HG03575 (cell line): ENCODE measurements at regions not wholly inside any gene's neighbourhood (a gene's known extent, or its start where the extent isn't known, plus 50 kb on each side); places are given as distances from the start of the nearest gene placed in this dataset.
"Not testable (repeated sequence)": the region's sequence is repeated elsewhere in the genome, so short reads cannot be mapped to it uniquely, and the experiment has no call there.

Experiments used
- ATAC-seq: cut with Tn5 transposase; IDR thresholded peaks from one replicate; pipeline ENCODE4 v1.9.1; 2021; ENCODE audit not compliant: unreplicated experiment, insufficient number of reproducible peaks, low FRiP score; ENCODE audit errors: extremely low read depth

DNA sequence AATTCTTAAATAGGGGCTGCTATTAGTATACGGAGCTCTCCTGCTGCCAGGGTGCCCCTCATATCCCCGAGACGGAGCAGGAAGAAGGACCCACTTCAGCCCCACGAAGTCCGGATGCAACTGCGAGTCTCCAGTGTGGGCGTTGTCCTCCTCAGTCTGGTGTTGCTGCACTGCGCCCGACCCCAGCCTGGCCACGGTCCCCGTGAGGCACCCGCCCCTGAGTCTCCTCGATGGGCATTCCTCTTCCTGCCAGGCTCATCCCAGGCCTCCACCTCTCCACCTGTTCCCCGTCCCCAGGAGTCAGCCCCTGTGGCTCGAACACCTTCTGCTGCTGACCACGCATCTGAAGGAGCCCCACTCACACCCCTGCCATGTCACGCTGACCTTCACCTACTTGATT lies 68.1 kb upstream of the SFSWAP start:
- ATAC-seq: no peak

DNA sequence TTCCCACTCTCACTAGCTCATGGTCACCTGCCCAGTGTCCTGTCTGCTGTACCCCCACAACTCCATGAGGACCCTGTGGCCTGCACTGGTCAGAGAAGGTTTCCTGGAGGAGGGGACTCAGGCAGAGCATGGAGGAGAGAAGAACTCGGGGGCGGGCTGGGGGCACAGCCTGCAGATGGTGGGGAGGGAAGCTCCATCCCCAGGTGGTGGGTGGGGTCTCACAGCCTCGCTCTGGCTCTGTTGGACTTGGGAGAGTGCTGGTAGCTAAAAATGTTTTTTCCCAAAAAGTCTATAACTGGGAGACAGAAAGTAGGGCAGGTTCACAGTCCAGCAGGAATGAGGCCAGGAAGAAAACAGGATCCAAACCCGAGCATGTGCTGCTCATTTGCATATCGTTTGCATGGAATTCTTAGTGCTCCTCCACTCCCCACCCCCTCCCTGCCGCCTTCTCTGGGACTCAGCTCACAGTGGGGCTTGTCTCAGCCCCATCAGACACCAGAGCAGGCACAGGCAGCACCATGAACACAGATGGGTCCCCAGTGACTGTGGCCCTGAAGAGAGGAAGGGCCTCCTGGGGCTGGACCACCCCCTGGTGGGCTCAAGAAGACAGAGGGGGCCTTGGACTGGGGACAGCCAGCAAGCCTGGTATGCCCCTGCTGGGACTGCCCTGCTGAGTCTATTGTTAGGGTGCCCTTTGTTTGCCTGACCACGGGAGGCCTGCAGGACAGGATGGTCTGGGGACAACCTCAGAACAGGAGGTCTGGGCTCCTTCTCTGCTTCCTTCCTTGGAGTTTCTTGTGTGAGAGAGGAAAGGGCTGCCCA lies 67.0 kb upstream of the SFSWAP start:
- no peak for ATAC-seq

DNA sequence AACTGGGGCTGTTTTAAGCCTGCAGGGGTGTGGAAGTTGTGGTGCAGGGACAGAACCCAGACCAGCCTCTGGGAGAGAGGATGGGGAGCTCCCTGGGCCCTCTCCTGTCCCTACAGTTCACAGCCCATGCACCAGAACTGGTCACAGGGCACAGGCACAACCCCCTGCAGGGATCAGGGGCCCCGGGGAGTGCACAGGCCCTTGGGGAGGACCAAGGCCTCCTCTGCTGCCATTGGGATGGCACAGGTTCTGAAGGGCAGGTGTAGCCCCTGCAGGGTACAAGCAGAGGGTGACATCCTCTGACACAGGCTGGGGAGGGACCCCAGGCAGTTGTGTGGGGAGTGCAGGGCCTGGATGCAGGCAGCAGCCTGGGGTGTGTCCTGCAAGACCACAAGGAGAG lies 66.4 kb upstream of the SFSWAP start:
- ATAC-seq: no peak

DNA sequence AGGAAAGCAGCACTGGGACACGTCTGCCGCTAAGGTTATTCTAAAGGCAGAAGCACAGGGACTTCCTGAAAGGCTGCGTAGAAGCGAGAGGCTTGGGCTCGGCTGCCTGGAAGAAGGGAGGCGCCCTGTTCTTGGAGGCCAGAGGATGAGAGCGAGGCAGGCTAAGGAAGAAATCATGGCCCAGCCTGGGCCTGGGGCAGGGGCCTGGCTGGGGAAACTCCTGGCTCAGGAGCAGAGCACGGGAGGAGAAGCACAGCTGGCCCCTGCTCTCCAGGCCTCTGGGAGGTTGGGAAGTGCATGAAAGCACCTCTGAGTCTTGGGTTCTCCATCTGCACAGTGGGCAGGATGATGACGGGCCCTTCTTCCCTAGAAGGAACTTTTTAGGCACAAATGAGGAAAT lies 66.0 kb upstream of the SFSWAP start:
- ATAC-seq: not testable (repeated sequence)

DNA sequence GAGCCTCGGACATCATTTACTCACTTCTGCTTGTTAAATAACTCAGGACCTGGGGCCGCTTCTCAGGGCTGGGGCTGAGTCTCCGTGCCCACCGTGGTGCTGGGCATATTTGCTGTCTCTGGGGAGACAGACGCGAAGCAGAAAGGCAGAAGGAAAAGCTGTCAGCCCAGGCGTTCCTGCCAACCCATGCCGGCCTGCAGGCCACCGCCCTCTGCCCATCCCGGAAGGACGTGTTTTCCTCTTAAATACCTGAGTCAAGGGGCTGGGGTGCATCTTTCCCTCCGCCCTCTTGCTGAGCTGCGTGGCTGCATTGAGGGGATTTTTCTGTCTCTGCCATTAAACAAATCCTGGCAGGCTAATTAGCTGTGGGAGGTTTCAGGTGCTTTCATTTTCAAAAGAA lies 65.3 kb upstream of the SFSWAP start:
- ATAC-seq: not testable (repeated sequence)

DNA sequence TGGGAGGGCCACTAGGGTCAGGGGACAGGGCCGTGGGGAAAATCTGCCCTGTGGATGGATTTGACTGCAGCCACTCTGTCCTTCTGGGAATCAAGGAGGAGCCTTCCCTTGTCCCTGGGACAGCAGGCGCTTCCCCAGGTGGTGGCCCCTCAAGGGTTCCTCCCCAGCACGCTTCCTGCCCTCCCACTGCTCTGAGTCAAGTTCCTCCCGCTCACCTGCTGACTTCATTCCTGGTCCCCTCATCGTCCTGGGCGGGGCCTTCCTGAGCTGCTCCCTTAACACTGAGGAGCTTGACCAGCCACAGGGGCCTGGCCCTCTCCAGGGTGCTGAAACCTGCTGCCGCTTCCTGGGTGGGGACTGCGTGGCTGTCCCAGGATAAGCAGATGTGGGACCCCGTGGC lies 64.4 kb upstream of the SFSWAP start:
- ATAC-seq: not testable (repeated sequence)

DNA sequence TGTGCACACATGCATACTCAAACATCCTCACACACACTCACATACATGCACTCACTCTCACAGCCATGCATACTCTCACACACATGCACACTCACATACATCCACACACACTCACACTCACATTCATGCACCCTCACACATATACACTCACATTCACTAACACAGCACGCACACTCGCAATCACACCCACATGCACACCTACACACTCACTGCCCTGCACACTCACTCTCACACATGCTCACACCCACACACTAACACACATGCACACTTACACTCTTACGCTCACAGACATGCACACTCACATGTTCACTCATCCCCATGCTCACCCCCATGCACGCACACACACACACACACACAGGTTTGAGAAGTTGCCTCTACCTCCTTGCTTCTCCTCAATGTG lies 63.2 kb upstream of the SFSWAP start:
- no peak for ATAC-seq

DNA sequence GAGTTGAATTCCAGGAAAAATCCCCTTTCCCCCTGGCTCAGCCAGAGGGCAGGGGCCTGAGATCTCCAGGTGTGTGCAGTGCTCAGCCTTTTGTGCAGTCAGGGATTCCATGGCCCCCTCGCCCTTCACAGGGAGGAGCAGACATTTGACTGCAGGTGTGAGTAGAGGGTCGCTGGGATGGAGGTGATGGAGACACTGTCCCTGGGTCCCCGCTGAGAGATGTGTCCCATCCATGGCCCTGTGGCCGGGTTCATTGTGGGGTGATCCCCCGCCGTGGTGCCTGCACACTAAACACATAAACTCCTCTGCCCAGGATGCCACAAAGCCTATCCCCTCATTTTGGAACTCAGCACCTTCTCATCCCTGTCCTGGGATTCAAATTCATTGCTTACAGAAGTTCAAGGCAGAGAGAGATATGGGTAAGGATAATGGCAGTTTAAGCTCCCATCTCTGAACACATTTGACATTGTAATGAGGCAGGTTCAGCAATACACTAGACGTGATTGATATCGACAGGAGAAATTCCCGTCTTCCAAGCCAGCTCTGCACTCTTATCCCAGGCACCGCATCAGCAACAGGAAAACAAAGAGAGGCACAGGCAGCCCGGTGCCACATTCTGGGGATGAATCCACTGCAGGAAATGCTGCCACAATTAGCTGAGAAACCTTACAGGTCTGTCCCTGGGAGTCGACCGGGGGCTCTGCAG lies 55.3 kb upstream of the SFSWAP start:
- ATAC-seq: not testable (repeated sequence)

DNA sequence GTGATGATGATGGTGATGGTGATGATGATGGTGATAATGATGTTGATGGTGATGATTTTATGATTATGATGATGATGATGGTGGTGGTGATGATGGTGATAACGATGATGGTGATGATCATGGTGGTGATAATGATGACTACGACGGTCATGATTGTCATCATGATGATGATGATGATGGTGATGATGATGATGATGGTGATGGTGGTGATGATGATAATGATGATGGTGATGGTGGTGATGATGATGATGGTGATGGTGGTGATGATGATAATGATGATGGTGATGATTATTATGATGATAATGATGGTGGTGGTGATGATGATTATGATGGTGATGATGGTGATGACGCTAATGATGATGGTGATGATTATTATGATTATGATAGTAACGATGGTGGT lies 54.1 kb upstream of the SFSWAP start:
- not testable (repeated sequence) for ATAC-seq

DNA sequence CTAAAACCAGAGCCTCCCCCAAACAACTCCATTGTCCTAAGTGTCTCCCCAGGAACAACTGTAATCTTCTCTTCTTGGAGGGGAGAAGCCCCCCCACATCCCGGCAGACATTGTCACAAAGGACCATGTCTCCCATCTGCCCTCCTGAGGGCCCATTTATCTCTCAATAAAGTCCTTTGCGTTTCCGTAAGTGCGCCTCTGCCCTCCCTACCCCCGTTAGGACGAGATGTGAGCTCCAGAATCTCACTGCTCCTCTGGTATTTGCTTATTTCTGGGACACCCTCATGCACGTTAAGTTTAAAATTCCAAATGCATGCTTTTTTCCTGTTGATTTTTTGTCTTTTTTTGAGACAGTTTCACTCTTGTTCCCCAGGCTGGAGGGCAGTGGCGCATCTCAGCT lies 52.3 kb upstream of the SFSWAP start:
- not testable (repeated sequence) for ATAC-seq

DNA sequence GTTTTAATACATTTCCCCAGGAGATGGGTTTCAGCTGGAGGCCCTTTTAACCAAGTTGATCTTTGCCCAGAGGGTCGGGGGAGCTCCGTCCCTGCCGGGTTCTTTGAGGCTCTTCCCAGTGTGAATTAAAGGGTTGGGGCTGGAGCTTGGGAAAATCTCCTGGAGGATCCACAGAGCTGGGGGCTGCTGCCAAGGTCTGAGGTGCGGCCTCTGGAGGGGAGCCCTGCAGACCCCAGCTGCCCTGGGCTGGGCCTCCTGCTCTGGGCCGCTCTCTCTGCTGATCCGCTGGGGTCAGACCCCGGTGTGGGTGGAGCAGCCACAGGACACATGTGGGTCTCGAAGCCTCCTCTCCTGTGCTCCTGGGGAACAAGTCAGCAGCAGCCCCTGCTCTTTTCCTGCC lies 51.4 kb upstream of the SFSWAP start:
- not testable (repeated sequence) for ATAC-seq

DNA sequence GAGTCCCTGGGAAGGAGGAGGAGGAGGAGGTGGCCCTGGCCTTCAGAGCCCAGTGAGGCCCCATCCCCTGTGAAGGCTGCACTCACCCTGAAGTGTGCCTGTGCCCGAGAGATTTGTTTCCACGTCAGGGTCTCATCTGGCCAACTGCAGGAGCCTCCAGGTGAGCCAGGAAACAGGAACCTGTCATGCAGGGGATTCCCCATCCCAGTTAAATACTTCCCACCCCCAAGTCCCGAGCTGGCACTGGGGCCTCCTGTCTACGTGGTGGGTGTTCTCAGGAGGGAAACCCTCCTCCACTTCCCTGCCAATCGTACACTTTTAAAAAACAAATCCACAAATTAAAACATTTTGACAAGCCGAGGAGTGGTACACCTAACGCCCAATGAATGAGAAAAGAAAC lies 50.9 kb upstream of the SFSWAP start:
- not testable (repeated sequence) for ATAC-seq

DNA sequence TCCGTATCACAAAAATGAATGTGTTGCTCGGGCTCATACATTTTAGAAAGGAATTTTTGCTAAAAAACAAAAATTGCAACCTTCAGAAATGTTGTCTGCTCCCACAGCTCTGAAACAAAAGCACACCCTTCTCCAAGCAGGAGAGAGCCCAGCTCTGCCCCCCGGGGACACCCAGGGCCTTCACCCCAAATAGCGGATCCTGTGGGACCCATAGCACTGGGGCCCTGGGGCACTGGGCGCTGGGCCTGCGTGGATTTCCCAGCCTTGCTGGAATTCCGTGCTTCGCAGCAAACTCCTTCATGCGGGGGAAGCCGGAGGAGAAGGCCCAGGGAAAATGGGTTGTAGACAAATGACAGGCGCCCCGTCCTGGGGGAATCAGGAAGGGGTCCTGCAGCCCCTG lies 50.5 kb upstream of the SFSWAP start:
- not testable (repeated sequence) for ATAC-seq
